ENCODE measurements at regions not wholly inside any gene's neighbourhood (a gene's known extent, or its start where the extent isn't known, plus 50 kb on each side); places are given as distances from the start of the nearest gene placed in this dataset.
"Not testable (repeated sequence)": the region's sequence is repeated elsewhere in the genome, so short reads cannot be mapped to it uniquely, and the experiment has no call there.

- DNase-seq (ENCODE audit: low spot score), result no peak
Observed at GRCh38 chr9:108070861-108071260, 581.3 kb upstream of the KLF4 start.

DNA sequence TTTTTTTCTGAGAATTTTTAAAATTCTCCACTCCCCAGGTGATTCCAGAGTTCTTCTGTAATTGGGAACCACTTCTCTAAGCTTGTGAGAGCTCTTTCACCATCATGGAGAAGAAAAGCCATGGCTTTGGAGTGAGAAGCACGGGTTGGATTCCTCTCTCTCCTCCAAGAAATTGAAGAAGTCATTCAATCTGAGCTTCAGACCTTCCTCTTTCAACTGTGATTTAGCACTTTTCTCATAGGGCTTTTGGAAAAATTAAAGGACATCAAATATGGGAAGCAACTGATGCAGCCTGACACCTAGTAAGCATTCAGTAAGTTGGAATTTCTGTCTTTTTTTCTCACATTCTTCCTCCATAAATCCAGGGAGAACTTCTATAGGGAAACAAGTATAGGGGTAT is 580.4 kb upstream of the KLF4 start:
- no peak for DNase-seq (ENCODE audit: low spot score)

GRCh38 chr9:108062680-108063079 is 573.1 kb upstream of the KLF4 start:
- no peak for DNase-seq (ENCODE audit: low spot score)

- no peak for DNase-seq (ENCODE audit: low spot score)
Observed at GRCh38 chr9:108060175-108060574, 570.6 kb upstream of the KLF4 start.

DNA sequence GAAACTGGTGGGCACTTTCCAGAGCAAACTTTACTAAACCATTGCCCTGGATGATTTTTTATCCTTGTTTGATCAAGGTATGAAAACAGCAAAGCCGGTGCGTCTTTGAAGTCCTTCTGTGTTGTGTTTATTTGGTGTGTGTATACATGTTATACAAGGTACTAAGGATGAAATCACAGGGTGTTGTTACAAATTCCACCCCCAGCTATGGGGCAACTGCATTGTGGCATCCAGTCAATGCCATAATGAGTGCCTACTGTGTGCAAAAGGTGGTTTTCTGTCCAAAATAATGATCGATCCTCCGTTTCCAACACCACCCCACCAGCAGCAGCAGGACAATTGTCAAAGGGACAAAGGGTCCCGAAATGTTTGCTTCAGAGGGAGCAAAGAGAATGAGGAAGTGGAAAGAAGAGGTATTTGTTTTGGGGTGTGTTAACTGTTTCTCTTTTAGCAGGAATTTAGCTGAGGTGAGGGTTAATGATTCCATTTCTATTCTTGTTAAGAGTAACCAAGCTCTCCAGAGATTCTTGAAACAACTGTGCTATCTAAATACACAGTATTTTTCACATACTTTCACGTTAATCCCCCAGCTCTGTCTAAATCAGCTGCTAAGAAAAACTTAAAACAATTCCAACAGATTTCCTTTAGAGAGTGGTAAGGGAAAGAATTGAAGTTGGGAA is 568.7 kb upstream of the KLF4 start:
- no peak for DNase-seq (ENCODE audit: low spot score)

DNA sequence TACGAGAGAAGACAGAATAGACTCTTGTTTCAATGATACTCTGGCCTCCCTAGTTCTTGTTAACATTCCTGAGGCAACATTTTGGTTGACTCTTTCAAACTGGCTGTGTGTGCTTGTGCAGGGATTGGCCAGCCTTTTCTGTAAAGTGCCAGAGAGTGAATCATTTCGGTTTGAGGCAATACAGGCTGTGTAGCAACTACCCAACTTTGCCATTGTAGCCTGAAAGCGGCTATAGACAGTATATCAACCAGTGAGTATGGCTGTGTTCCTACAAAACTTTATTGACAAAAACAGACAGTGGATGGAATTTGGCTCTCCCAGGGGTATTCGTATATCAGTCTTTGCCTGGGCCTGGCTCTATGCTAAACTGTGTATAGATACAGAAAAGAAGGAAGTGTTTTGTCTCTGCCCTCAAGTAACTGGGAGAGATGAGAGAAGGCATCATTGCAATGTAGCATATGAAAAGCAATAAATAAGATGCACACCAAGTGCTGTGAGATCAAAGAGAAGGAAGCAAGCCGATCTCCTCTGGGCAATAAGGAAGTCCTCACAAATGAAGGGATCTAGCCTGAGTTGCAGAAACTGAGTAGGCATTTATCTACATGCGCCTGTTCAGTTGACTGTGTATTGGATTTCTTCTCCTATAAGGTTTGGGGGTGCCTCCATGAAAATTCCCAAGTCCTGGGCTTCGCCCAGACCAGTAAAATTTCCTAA is 568.0 kb upstream of the KLF4 start:
- DNase-seq (ENCODE audit: low spot score), result no peak

DNA sequence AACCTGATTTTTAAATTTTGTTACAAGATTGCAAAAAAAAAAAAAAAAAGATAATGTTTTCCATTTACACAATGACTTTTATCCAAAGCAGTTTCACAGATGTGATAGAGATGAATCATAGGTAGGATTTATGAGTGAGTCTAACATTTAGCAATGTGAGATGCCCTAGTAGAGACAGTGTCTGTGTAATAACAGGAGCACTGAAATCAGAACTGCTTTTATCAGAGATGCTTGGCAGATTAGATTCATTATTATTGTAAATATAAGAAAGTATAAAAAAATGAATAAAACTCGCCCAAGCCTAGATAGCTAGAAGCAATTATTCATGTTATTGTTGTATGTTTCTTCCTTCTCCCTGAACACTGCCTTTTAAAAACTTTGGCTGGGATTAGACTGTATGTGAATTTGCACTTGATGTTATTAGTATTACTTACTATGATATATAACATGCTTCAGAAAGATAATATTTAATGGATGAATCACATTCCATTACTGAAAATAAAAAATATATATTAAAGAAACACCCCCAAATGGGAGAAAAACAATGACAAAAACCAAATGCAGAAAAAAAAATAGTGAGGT is 567.3 kb upstream of the KLF4 start:
- DNase-seq (ENCODE audit: low spot score), result no peak

GRCh38 chr9:108056084-108056804 is 566.7 kb upstream of the KLF4 start:
- DNase-seq (ENCODE audit: low spot score), result no peak

GRCh38 chr9:108054131-108054630 is 564.6 kb upstream of the KLF4 start:
- DNase-seq (ENCODE audit: low spot score), result no peak

GRCh38 chr9:108053555-108054061 is 564.0 kb upstream of the KLF4 start:
- no peak for DNase-seq (ENCODE audit: low spot score)

DNA sequence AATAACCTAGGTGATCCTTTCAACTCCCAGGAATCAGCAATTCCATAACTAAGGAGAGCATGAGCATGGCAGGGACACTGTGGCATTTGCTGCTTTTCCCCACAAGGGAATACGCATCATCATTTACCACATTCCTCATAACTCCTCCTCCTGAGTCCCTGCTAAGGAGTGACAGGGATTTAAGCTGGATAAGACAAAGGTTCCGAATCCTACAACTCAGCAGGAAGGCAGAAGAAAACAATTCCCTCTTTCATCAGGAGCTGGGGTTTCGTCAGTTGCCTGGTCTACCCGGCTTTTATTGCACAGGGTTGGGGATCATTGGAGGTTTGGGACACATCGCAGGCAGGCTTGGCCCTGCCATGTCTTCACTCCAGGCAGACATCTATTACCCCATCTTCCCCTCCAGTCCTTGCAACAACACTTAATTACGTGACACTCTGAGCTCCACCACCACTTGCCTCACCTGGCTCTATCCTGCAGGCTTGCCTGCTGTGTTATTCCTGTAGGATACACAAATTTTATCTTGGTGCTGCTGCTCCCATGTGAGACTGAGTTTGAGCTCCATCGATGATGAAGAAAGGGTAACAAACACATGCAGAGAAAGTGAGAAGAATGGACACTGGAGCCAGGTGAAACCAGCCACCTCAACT is 563.0 kb upstream of the KLF4 start:
- peak; percentile 68 for DNase-seq (ENCODE audit: low spot score)

GRCh38 chr9:108050894-108051293 is 561.3 kb upstream of the KLF4 start:
- DNase-seq (ENCODE audit: low spot score), result no peak

- DNase-seq (ENCODE audit: low spot score), result no peak
Observed at GRCh38 chr9:108049671-108050494, 560.3 kb upstream of the KLF4 start.

DNA sequence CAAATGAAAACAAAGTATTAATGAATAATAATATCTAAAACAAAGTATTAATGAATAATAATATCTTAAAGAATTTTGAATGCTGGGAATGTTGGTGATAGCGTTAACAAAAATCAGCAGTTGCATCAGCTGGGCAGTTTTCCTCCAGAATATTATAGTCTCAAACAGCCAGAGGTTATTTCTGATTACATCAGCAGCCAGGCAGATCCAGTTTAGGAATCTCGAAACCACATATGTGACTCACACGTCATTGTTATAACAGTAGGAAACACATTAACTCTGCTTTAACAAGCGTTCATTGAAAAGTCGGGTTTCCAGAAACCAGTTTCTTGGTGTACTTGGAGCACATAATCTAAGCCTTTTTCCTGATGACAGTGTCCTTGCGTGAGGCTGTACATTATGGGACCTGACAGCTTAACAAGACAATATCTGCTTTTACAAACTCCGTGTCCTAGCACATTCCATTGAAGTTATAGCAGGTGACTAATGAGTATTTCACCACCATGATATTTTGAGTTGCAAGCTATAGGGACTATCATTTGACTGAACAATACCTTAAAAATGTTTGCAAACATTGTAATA is 559.5 kb upstream of the KLF4 start:
- DNase-seq (ENCODE audit: low spot score), result no peak

DNA sequence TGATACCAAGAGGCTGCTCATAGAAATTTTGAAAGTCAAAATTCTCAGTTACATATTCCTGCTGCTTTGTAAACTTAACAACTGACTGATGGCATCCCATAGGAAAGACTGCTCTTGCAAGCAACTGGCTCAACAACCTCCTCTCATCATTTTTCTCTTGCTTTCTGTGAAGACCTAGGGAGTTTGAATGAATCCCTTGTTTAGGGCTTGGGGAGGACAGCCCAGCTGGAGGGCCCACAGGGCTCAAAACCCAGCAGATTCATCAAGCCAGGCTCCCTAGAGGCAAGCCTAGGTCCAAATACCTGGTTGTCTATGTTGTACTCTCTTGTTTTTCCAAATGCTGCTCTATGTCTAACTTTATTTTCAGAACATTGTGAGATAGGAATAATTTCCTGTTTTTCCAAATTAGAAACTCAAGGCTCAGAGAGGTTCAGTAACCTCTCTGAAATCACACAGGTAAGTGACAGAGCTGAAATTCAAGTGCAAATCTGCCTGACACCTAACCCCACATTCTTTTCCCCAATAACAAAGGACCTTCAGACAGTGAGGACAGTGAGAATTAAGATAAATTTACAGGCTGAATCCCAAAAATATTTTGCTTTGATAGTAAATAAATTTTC is 558.9 kb upstream of the KLF4 start:
- no peak for DNase-seq (ENCODE audit: low spot score)

GRCh38 chr9:108047777-108048176 is 558.2 kb upstream of the KLF4 start:
- not testable (repeated sequence) for DNase-seq (ENCODE audit: low spot score)

DNA sequence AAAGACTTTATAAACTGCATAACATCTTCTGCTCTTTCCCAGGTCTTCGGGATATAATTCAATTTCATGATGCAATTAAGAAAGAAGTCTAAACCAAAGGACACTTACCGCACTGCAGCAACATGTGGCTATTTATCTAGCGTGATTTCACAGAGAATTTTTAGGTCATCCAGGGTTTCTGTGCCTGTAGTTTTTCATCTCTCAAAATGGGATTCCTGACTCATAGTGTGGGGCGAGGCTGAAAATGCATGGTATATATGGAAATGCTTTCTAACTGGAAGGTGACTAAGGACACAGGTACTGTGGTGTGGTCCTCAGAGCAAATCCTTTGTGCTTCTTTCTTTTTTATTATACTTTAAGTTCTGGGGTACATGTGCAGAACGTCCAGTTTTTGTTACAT is 557.7 kb upstream of the KLF4 start:
- no peak for DNase-seq (ENCODE audit: low spot score)

DNA sequence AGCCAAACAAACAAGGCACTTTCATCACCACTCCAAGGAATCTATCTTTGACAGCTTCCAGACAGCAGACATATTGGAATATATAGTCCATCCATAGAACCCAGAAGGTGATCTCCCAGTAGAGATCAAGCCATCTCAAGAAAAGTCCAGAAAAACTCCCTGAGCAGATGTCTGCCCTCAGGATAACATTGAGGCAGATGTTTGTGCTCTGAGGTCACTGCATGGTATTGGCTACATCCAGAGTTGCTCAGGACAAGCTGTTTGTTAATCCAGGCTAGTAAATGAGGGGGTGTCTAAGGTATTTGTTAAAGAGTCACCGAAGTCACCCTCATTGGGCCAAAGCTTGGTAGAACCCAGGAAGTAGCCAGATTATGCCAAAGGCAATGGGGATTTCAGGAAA is 556.3 kb upstream of the KLF4 start:
- DNase-seq (ENCODE audit: low spot score), result no peak

GRCh38 chr9:108043585-108043984 is 554.0 kb upstream of the KLF4 start:
- DNase-seq (ENCODE audit: low spot score), result no peak

DNA sequence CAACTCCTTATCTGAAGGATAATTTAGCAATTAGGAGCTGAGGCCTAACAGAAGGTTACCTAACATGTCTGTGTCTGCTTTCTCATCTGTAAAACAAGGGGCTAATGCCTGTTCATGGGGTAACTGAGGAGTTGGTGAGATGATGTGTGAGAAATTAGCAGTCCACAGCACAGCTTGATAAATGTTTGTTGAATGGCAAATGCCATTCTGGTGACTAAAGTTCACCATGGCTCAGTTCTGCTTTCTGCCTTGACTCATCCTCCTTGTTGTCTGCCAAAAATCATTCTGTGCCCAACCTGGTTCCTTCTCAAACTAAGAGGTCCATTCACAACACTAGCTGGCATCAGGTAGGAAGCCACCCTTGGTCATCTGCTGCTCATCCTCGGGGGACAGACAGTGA is 552.0 kb upstream of the KLF4 start:
- DNase-seq (ENCODE audit: low spot score), result no peak

Measured in iPS-NIHi11 (cell line).